ENCODE measurements at regions not wholly inside any gene's neighbourhood (a gene's known extent, or its start where the extent isn't known, plus 50 kb on each side); places are given as distances from the start of the nearest gene placed in this dataset.

DNA sequence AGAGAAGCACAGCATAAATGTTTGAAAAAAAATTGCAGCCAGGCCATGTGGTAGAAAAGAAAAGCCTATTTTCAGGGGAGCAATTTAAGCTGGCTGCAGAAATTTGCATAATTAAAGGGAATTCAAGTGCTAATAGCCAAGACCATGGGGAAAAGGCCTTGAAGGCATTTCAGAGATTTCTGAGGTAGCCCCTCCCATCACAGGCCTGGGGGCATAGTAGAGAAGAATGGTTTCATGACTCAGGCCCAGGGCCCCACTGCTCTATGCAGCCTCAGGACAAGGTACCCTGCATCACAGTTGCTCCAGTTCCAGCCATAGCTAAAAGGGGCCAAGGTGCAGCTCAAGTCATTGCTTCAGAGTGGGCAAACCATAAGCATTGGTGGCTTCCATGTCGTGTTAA lies 1416.0 kb downstream of the EFNA5 start:
- no peak for TF ChIP-seq POLR2AphosphoS5 (IDR thresholded peaks at IDR 0.05; ENCODE audit: low read depth, low read length)
- TF ChIP-seq, protein P1, sequence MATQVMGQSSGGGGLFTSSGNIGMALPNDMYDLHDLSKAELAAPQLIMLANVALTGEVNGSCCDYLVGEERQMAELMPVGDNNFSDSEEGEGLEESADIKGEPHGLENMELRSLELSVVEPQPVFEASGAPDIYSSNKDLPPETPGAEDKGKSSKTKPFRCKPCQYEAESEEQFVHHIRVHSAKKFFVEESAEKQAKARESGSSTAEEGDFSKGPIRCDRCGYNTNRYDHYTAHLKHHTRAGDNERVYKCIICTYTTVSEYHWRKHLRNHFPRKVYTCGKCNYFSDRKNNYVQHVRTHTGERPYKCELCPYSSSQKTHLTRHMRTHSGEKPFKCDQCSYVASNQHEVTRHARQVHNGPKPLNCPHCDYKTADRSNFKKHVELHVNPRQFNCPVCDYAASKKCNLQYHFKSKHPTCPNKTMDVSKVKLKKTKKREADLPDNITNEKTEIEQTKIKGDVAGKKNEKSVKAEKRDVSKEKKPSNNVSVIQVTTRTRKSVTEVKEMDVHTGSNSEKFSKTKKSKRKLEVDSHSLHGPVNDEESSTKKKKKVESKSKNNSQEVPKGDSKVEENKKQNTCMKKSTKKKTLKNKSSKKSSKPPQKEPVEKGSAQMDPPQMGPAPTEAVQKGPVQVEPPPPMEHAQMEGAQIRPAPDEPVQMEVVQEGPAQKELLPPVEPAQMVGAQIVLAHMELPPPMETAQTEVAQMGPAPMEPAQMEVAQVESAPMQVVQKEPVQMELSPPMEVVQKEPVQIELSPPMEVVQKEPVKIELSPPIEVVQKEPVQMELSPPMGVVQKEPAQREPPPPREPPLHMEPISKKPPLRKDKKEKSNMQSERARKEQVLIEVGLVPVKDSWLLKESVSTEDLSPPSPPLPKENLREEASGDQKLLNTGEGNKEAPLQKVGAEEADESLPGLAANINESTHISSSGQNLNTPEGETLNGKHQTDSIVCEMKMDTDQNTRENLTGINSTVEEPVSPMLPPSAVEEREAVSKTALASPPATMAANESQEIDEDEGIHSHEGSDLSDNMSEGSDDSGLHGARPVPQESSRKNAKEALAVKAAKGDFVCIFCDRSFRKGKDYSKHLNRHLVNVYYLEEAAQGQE (IDR thresholded peaks at IDR 0.05; ENCODE audit: insufficient read depth in 1 of 2, low read depth in 2 of 2, low read length in 2 of 2): no peak

All from PFSK-1 (cell line).